GM10248 (cell line): ENCODE measurements at regions not wholly inside any gene's neighbourhood (a gene's known extent, or its start where the extent isn't known, plus 50 kb on each side); places are given as distances from the start of the nearest gene placed in this dataset.

Experiments
- CTCF ChIA-PET: fragments of 300-600 bp; sonication (Branson Sonifier 250); formaldehyde crosslinking; extraction: SDS; loops from one replicate; lab custom pipeline; 2021; ENCODE audit warnings: antibody characterized with exemption; lab: Yijun Ruan, JAX
- POLR2A ChIA-PET: fragments of 350-650 bp; sonication (Branson Sonifier 250); formaldehyde crosslinking; extraction: SDS; loops from one replicate; lab custom pipeline; 2020; ENCODE audit warnings: antibody characterized with exemption; lab: Yijun Ruan, JAX
- DNase-seq: peaks from one replicate; pipeline ENCODE4 v3.0.0; 2012; ENCODE audit errors: extremely low spot score
- TF ChIP-seq, protein P1 (sequence below): IDR thresholded peaks from 2 replicates; pipeline ENCODE4 v1.5.1; 2012; ENCODE audit warnings: mild to moderate bottlenecking, low read depth; ENCODE audit errors: extremely low read depth, missing control alignments, control extremely low read depth

DNA sequence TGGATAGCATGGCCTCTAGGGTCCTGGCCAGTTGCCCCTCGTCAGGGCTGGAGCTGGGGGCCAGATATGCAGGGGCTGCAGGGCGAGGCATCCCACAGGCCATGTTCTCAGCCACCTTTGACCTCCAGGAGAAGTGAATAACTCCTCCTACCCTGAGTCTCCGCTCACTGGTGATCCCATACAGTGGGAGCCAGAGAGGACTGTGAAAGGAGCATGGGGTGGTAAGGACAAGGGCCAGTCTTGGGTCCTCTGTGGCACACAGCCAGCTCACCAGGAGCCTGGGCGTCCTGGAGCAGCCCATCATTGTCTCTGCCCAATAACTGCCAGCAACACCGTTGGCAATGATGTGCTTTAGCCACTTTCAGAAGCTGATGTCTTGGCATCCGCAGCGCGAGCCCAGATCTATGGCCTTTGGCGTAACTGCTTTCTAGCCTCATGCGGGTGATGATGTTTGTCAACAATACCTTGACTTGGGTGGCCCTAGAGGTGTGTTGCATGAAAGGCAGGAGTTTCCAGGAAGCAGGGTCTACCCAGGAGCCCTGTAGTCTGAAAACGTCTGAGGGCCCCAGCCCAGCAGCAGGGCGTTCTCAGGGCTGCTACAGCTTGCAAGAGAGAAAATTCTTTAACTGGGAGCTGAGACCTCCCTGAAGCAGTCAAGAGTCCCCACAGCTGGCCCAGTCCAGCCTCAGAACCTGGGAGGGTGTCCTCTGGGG lies 61.1 kb upstream of the IQSEC1 start:
- CTCF ChIA-PET = no interaction called here

DNA sequence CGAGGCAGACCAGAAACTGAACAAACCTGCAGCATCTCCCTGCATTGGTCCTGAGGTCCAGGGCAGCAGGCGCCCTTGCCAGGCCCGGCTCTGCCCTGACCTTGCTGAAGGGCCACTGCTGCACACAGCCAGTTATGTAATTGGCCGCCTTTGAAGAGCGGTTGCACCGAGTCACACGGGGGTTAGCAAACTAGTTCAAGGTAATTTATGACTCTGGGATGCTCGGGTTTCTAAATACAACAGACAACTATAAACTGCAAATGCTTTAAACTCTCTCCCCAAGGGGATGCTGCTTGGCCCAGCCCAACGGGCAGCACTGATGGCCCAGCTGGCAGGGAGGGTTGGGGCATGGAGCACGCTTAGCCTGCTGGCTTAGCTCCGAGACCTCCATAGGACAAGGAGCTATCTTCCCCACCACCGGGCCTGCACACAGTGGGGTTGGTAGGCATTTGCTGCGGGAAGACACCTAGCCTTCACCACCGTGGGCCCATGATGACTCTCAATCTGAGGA lies 60.3 kb upstream of the IQSEC1 start:
- DNase-seq = no peak
- ChIA-PET CTCF (interaction anchor here (1.1 to 2.0 kb wide), 2 partner anchors 42 to 97 kb away, joined by 3 to 10 read pairs; no protein-coding TSS in a partner anchor), POLR2A (no interaction called here)
- TF ChIP-seq, protein P1, sequence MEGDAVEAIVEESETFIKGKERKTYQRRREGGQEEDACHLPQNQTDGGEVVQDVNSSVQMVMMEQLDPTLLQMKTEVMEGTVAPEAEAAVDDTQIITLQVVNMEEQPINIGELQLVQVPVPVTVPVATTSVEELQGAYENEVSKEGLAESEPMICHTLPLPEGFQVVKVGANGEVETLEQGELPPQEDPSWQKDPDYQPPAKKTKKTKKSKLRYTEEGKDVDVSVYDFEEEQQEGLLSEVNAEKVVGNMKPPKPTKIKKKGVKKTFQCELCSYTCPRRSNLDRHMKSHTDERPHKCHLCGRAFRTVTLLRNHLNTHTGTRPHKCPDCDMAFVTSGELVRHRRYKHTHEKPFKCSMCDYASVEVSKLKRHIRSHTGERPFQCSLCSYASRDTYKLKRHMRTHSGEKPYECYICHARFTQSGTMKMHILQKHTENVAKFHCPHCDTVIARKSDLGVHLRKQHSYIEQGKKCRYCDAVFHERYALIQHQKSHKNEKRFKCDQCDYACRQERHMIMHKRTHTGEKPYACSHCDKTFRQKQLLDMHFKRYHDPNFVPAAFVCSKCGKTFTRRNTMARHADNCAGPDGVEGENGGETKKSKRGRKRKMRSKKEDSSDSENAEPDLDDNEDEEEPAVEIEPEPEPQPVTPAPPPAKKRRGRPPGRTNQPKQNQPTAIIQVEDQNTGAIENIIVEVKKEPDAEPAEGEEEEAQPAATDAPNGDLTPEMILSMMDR = no peak

More for the DNA sequence above, 61.1 kb upstream of the IQSEC1 start:
- TF ChIP-seq, protein P1 = no peak
- POLR2A ChIA-PET = no interaction called here
- no peak for DNase-seq

DNA sequence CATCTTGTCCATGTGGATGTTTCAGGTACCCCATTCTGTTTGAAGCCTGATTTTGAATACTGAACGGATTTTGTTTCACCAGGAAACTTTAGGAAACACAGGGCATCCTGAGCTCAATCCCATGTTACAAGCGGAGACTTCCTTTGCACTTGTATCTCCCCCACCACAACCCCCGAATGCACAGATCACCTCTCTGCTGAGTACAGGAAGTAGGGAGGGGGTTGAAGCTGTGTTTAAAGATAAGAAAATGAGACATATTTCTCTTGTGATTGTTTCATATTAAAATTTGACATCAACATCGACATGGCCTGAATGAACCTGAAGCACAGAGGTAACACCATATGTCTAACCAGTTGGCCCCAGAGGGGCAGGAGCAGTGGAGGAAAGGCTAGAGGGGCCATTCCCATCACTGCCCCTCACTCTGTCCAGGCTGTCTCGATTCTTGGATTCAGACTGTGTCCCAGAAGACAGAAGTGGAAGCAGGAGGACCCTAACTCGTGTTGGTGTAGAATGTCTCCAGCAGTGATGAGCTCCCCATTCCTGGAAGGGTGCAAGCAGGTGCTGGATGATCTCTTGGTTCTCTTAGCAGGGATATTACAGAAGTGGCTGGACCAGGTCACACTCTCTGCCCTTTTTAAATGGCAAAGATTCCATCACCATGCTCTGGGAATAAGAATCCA lies 59.6 kb upstream of the IQSEC1 start:
- DNase-seq = no peak
- POLR2A ChIA-PET = no interaction called here
- TF ChIP-seq, protein P1 = no peak
- CTCF ChIA-PET = interaction anchor here (1.1 to 2.0 kb wide), 3 partner anchors 30 to 97 kb away, joined by 3 to 10 read pairs (median 3); no protein-coding TSS in a partner anchor

DNA sequence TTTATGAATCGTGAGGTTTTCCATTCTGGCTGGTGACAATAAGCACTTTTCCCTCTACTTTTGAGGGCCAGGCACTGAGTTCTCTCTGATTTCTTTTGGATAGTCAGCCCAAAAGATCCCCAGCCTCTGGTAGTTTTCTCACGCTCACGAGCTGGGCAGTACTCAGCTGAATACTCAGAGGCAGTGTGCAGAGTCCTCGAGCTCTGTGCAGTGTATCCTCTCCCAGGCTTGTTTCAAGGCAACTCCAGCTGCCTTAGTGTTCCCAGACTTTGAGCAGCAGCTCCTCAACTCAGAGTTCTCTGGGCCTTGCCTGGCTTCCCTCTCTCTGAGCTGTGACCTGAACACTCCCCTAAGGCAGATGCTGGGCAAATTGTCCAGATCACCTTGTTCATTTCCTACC lies 59.1 kb upstream of the IQSEC1 start:
- TF ChIP-seq, protein P1 = no peak
- POLR2A ChIA-PET = no interaction called here
- CTCF ChIA-PET = interaction anchor here (1.2 to 2.0 kb wide), 2 partner anchors 30 to 40 kb away, joined by 3 to 10 read pairs; no protein-coding TSS in a partner anchor
- no peak for DNase-seq

DNA sequence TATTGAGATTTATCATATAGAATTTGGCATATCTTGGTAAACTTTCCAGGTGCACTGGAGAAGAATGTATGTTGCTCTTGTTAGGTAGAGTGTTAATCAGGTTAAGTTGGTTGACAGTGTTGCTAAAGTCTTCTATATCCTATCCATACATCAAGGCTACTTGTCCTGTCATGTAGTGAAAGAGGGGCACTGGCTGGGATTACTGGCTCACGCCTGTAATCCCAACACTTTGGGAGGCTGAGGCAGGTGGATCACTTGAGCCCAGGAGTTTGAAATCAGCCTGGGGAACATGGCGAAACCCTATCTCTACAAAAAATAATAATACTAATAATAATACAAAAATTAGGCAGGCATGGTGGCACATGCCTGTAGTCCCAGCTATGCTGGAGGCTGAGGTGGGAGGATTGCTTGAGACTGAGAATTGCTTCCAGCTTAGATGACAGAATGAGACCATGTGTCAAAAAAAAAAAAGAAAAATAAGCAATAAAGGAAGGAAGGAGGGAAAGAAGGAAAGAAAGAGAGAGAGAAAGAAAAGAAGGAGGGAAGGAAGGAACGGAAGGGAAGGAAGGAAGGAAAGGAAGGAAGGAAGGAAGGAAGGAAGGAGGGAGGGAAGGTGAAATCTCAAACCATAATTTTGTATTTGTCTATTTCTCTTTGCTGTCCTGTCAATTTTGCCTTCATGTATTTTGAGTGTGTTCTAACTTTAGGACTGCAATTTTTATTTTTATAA lies 57.4 kb upstream of the IQSEC1 start:
- POLR2A ChIA-PET = no interaction called here
- CTCF ChIA-PET = no interaction called here

More for the DNA sequence above, 57.4 kb upstream of the IQSEC1 start:
- TF ChIP-seq, protein P1 = no peak
- DNase-seq = no peak
